Spleen (tissue), 11 donors: ENCODE measurements at regions not wholly inside any gene's neighbourhood (a gene's known extent, or its start where the extent isn't known, plus 50 kb on each side); places are given as distances from the start of the nearest gene placed in this dataset.

Source experiments
- DNase-seq: peaks from one replicate; pipeline ENCODE4 v3.0.0-alpha.2; 2020
- H3K27ac ChIP-seq, 8 donors: fragments of 200-600 bp; sonication (generic) in 7 of 8; 1 replicate in 4 of 8; 2 replicates in 4 of 8; pipeline versions ENCODE4 v1.5.0 to v1.8.0; 2016 to 2021; ENCODE audit warnings: inconsistent platforms in 4 of 8, mild to moderate bottlenecking in 4 of 8, moderate library complexity in 1 of 8
- H3K27me3 ChIP-seq, 7 donors: fragments of 200-600 bp; sonication (generic) in 6 of 7; replicated peaks in 1 of 7; 1 replicate in 4 of 7; 2 replicates in 3 of 7; pipeline versions ENCODE4 v1.5.0 to v1.8.0; 2016 to 2021; ENCODE audit warnings: inconsistent platforms in 3 of 7, mild to moderate bottlenecking in 1 of 7
- H3K36me3 ChIP-seq, 6 donors: fragments of 200-600 bp; sonication (generic) in 5 of 6; 1 replicate in 4 of 6; 2 replicates in 2 of 6; pipeline versions ENCODE4 v1.5.0 to v1.8.0; 2016 to 2021; ENCODE audit warnings: inconsistent platforms in 2 of 6
- H3K4me1 ChIP-seq, 6 donors: fragments of 200-600 bp; sonication (generic) in 5 of 6; 1 replicate in 3 of 6; 2 replicates in 3 of 6; pipeline versions ENCODE4 v1.5.0 to v1.8.0; 2016 to 2021; ENCODE audit warnings: inconsistent platforms in 3 of 6
- H3K4me3 ChIP-seq, 8 donors: fragments of 200-600 bp; sonication (generic) in 7 of 8; 1 replicate in 4 of 8; 2 replicates in 4 of 8; pipeline versions ENCODE4 v1.5.0 to v1.8.0; 2016 to 2021; ENCODE audit warnings: inconsistent platforms in 4 of 8, mild to moderate bottlenecking in 4 of 8, moderate library complexity in 2 of 8
- H3K9me3 ChIP-seq, 8 donors: fragments of 200-600 bp; sonication (generic) in 7 of 8; 1 replicate in 4 of 8; 2 replicates in 4 of 8; pipeline versions ENCODE4 v1.5.0 to v1.8.0; 2016 to 2021; ENCODE audit warnings: inconsistent platforms in 4 of 8
- POLR2A ChIP-seq, 3 donors: fragments of 450-650 bp; IDR thresholded peaks; one replicate each; pipeline ENCODE4 v1.5.1; 2017; ENCODE audit warnings: antibody characterized with exemption in 3 of 3, mild to moderate bottlenecking in 1 of 3
- POLR2AphosphoS5 ChIP-seq, 3 donors: sonication (generic); formaldehyde crosslinking; IDR thresholded peaks; one replicate each; pipeline ENCODE4 v1.5.1; 2017; ENCODE audit warnings: antibody characterized with exemption in 3 of 3
- WGBS, 5 donors: extraction: QIAGEN DNeasy Blood & Tissue Kit in 3 of 5; methylation state at CpG; one replicate each; pipeline versions ENCODE4 v1.1.5 to v1.1.7; 2013 to 2018; 5-methylcytosine and 5-hydroxymethylcytosine counted together
- intact Hi-C: fragments of 100-400 bp; cut with DNase I; formaldehyde crosslinking; loops from one replicate; pipeline ENCODE4 v1.15.0; 2023; ENCODE audit warnings: low total_unique reads
- TF ChIP-seq, protein P1 (sequence below), 11 experiments: fragments of 200-600 bp in 7 of 11; fragments of 450-650 bp in 4 of 11; sonication (generic) in 4 of 11; IDR thresholded peaks in 8 of 11; conservative IDR thresholded peaks in 3 of 11; 1 replicate in 7 of 11; 2 replicates in 4 of 11; pipeline versions ENCODE4 v1.4.0 to v1.8.0; 2016 to 2021; ENCODE audit warnings: antibody characterized with exemption in 11 of 11, inconsistent platforms in 4 of 11, mild to moderate bottlenecking in 1 of 11
- donor health status: healthy with polysubstance abuse.
- donor health status: DM: no; HTN: no; CAD: no; lungs with moderate emphysema.
- donor health status: DM: no; HTN: no; CAD: no.
- donor health status: Bipolar disorder and iron deficiency.
- donor health status: healthy.
- donor health status: DM: no; HTN: no; CAD: no.
- donor health status: DM: yes; HTN: yes; CAD: no.

- Histone ChIP-seq H3K9me3 (no peaks in the 10 kb centered on the region), H3K27me3 (peaks cover 0 to 12% (median 0%) of the 10 kb centered on the region in 7 donors), H3K27ac (no peak overlapping the region), H3K4me3 (no peak overlapping the region), H3K36me3 (no peaks in the 10 kb centered on the region), H3K4me1 (peaks cover 0 to 7% (median 0%) of the 10 kb centered on the region in 6 donors)
- no peak for TF ChIP-seq POLR2A (IDR thresholded peaks at IDR 0.05)
- no peak for TF ChIP-seq POLR2AphosphoS5 (IDR thresholded peaks at IDR 0.05)
- TF ChIP-seq, protein P1, sequence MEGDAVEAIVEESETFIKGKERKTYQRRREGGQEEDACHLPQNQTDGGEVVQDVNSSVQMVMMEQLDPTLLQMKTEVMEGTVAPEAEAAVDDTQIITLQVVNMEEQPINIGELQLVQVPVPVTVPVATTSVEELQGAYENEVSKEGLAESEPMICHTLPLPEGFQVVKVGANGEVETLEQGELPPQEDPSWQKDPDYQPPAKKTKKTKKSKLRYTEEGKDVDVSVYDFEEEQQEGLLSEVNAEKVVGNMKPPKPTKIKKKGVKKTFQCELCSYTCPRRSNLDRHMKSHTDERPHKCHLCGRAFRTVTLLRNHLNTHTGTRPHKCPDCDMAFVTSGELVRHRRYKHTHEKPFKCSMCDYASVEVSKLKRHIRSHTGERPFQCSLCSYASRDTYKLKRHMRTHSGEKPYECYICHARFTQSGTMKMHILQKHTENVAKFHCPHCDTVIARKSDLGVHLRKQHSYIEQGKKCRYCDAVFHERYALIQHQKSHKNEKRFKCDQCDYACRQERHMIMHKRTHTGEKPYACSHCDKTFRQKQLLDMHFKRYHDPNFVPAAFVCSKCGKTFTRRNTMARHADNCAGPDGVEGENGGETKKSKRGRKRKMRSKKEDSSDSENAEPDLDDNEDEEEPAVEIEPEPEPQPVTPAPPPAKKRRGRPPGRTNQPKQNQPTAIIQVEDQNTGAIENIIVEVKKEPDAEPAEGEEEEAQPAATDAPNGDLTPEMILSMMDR (IDR thresholded peaks at IDR 0.05 in 8 of 11, conservative IDR thresholded peaks at IDR 0.05 in 3 of 11) = no peak
- WGBS, 5 donors = 51 to 62% (median 57%) methylated on average over 3 of the region's 3 CpGs
- intact Hi-C loops = no loop called here
- no peak for DNase-seq
Observed at GRCh38 chr10:8225187-8225586, 170.7 kb downstream of the GATA3 start.

GRCh38 chr10:8227246-8227645, 172.8 kb downstream of the GATA3 start:
- WGBS, 5 donors = 80 to 91% (median 89%) methylated on average over 6 of the region's 6 CpGs
- peaks cover 0 to 8% (median 2%) of the 10 kb centered on the region in 6 donors for H3K4me1 ChIP-seq
- intact Hi-C loops = no loop called here
- no peak overlapping the region for H3K4me3 ChIP-seq
- no peak overlapping the region for H3K27ac ChIP-seq
- TF ChIP-seq POLR2A (IDR thresholded peaks at IDR 0.05) (no peak), POLR2AphosphoS5 (IDR thresholded peaks at IDR 0.05) (no peak)
- TF ChIP-seq, protein P1 (IDR thresholded peaks at IDR 0.05 in 8 of 11, conservative IDR thresholded peaks at IDR 0.05 in 3 of 11) = no peak
- H3K36me3 ChIP-seq = no peaks in the 10 kb centered on the region
- DNase-seq = no peak
- peaks cover 0 to 12% (median 0%) of the 10 kb centered on the region in 7 donors for H3K27me3 ChIP-seq
- no peaks in the 10 kb centered on the region for H3K9me3 ChIP-seq

DNA sequence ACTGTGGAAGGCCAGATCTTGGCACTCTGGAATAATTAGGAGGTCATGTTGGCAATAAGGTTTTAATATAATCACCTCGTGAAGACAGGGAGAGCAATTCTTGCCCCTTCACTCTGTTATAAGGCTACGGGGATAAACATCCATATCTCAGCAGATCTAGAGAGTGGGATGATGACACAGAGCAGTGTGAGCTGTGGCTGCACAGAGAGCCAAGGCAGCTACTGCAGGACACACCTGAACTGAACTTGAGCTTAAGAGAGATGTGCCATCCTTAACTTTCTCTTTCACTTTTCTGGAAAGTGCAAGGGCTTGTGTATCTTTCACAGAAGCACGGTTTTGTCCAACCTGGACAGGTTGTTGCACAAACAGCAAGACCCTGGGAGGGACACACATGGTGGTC, 174.7 kb downstream of the GATA3 start:
- Histone ChIP-seq H3K27ac (no peak overlapping the region), H3K36me3 (no peaks in the 10 kb centered on the region), H3K27me3 (peaks cover 0 to 12% (median 0%) of the 10 kb centered on the region in 7 donors), H3K4me1 (peaks cover 0 to 8% (median 2%) of the 10 kb centered on the region in 6 donors), H3K9me3 (no peaks in the 10 kb centered on the region), H3K4me3 (no peak overlapping the region)
- TF ChIP-seq POLR2A (IDR thresholded peaks at IDR 0.05) (no peak), POLR2AphosphoS5 (IDR thresholded peaks at IDR 0.05) (no peak)
- TF ChIP-seq, protein P1 (IDR thresholded peaks at IDR 0.05 in 8 of 11, conservative IDR thresholded peaks at IDR 0.05 in 3 of 11) = no peak
- 71 to 79% (median 77%) methylated on average over 3 of the region's 3 CpGs for WGBS, 5 donors
- no peak for DNase-seq
- intact Hi-C loops = no loop called here

- H3K4me1 ChIP-seq = peaks cover 0 to 8% (median 2%) of the 10 kb centered on the region in 6 donors
- intact Hi-C loops = no loop called here
- 79 to 95% (median 90%) methylated on average over 1 of the region's 1 CpG for WGBS, 5 donors
- no peaks in the 10 kb centered on the region for H3K9me3 ChIP-seq
- H3K27ac ChIP-seq = no peak overlapping the region
- H3K27me3 ChIP-seq = peaks cover 0 to 4% (median 0%) of the 10 kb centered on the region in 7 donors
- TF ChIP-seq, protein P1 (IDR thresholded peaks at IDR 0.05 in 8 of 11, conservative IDR thresholded peaks at IDR 0.05 in 3 of 11) = no peak
- TF ChIP-seq POLR2AphosphoS5 (IDR thresholded peaks at IDR 0.05) (no peak), POLR2A (IDR thresholded peaks at IDR 0.05) (no peak)
- no peak overlapping the region for H3K4me3 ChIP-seq
- no peaks in the 10 kb centered on the region for H3K36me3 ChIP-seq
- DNase-seq = no peak
Observed at GRCh38 chr10:8230902-8231301, 176.4 kb downstream of the GATA3 start.
